OCI-LY1 (cell line): ENCODE measurements at regions not wholly inside any gene's neighbourhood (a gene's known extent, or its start where the extent isn't known, plus 50 kb on each side); places are given as distances from the start of the nearest gene placed in this dataset.

Source experiments
- H2AFZ ChIP-seq: fragments of 200-600 bp; sonication (generic), shearing (Covaris generic); 2 replicates; pipeline ENCODE4 v1.6.0; 2014; ENCODE audit warnings: antibody characterized with exemption, mild to moderate bottlenecking, low read length
- H3F3A ChIP-seq: fragments of 200-600 bp; sonication (generic), shearing (Covaris generic); 2 replicates; pipeline ENCODE4 v1.6.0; 2014; ENCODE audit warnings: mild to moderate bottlenecking, antibody characterized with exemption, low read length, moderate library complexity; ENCODE audit not compliant: insufficient read depth
- H3K27ac ChIP-seq: fragments of 200-600 bp; sonication (generic); 2 replicates; pipeline ENCODE4 v1.5.1; 2014; ENCODE audit warnings: low read length, mixed run types, mild to moderate bottlenecking, low read depth; ENCODE audit not compliant: poor library complexity, severe bottlenecking
- H3K27me3 ChIP-seq: fragments of 200-600 bp; sonication (generic); 2 replicates; pipeline ENCODE4 v1.6.0; 2014; ENCODE audit warnings: antibody characterized with exemption, mild to moderate bottlenecking, low read length, moderate library complexity; ENCODE audit not compliant: insufficient read depth
- H3K36me3 ChIP-seq: fragments of 200-600 bp; sonication (generic); 2 replicates; pipeline ENCODE4 v1.6.1; 2014; ENCODE audit warnings: mild to moderate bottlenecking, antibody characterized with exemption, low read length, moderate library complexity, mixed read lengths; ENCODE audit not compliant: insufficient read depth
- H3K4me1 ChIP-seq: fragments of 200-600 bp; sonication (generic); 2 replicates; pipeline ENCODE4 v1.5.1; 2014; ENCODE audit warnings: mild to moderate bottlenecking, low read length, moderate library complexity; ENCODE audit not compliant: insufficient read depth, severe bottlenecking
- H3K4me2 ChIP-seq: fragments of 200-600 bp; sonication (generic), shearing (Covaris generic); 2 replicates; pipeline ENCODE4 v1.6.1; 2014; ENCODE audit warnings: low read length
- H3K4me3 ChIP-seq: fragments of 200-600 bp; sonication (generic); 2 replicates; pipeline ENCODE4 v1.5.1; 2014; ENCODE audit warnings: low read length, low read depth, mild to moderate bottlenecking, mixed read lengths; ENCODE audit not compliant: poor library complexity, severe bottlenecking
- H3K79me2 ChIP-seq: fragments of 200-600 bp; shearing (Covaris generic); 2 replicates; pipeline ENCODE4 v1.6.1; 2016; ENCODE audit warnings: mixed run types, low read length, mixed read lengths; ENCODE audit not compliant: insufficient read depth
- H3K9ac ChIP-seq: fragments of 200-600 bp; sonication (generic), shearing (Covaris generic); 2 replicates; pipeline ENCODE4 v1.6.1; 2014; ENCODE audit warnings: mild to moderate bottlenecking, low read length, mixed read lengths
- H3K9me2 ChIP-seq: fragments of 200-600 bp; sonication (generic), shearing (Covaris generic); 2 replicates; pipeline ENCODE4 v1.6.1; 2014; ENCODE audit warnings: low read depth, mild to moderate bottlenecking, low read length, mixed read lengths
- H3K9me3 ChIP-seq: fragments of 200-600 bp; shearing (Covaris generic); 2 replicates; pipeline ENCODE4 v1.6.1; 2014; ENCODE audit warnings: low read length, mixed read lengths
- H4K20me1 ChIP-seq: fragments of 200-600 bp; sonication (generic), shearing (Covaris generic); 2 replicates; pipeline ENCODE4 v1.6.0; 2016; ENCODE audit warnings: mild to moderate bottlenecking, low read length; ENCODE audit not compliant: insufficient read depth
- EZH2 ChIP-seq: fragments of 200-600 bp; sonication (generic), shearing (Covaris generic); IDR thresholded peaks from 2 replicates; pipeline ENCODE4 v1.8.0; 2017; ENCODE audit warnings: borderline replicate concordance, mixed run types, mild to moderate bottlenecking, antibody characterized with exemption, low read length, moderate library complexity, mixed read lengths
- TF ChIP-seq, protein P1 (sequence below): fragments of 200-600 bp; sonication (generic), shearing (Covaris generic); IDR thresholded peaks from 2 replicates; pipeline ENCODE4 v1.5.1; 2017; ENCODE audit warnings: mild to moderate bottlenecking, antibody characterized with exemption, low read length, moderate library complexity, mixed read lengths

DNA sequence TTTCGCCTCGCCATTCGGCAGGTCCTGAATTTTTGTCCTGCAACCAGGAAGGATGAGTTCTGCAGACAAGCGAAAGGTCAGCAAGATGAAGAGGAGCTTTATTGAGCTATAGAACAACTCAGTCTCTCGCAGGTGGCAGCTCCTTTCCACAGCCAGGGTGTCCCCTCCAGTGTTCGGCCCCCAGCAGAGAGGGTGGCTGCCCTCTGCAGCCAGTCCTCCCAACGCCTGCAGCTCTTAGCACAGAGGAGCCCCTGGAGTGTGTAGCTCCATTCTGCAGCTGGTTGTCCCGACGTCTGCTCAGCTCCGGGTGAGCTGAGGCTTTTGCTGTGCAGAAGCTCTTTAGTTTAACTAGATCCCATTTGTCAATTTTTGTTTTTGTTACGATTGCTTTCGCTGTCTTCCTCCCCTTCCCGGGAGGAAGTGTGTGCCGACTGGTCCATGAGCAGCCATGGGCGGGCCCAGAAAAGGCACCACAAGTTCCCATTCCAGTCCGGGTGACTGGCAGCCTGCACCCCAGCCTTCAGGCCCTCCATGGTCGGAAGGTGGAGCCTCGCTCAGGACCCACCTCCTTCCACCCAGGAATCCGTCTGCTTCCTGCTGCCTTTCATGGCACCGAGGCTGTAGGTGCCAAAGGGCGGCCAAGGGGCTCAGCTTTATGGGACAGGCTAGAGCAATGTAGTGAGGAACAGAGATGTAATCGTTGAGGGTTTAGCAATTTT, 497.8 kb upstream of the CNTN4 start:
- H3K4me2 ChIP-seq: no peak overlapping the region
- no peak overlapping the region for H2AFZ ChIP-seq
- H3K9me2 ChIP-seq: no peaks in the 10 kb centered on the region
- H3K36me3 ChIP-seq: no peaks in the 10 kb centered on the region
- no peak overlapping the region for H3K27ac ChIP-seq
- H3K4me3 ChIP-seq: no peak overlapping the region
- H4K20me1 ChIP-seq: no peaks in the 10 kb centered on the region
- H3K9me3 ChIP-seq: no peaks in the 10 kb centered on the region
- no peaks in the 10 kb centered on the region for H3K4me1 ChIP-seq
- H3K9ac ChIP-seq: no peak overlapping the region
- H3K79me2 ChIP-seq: no peaks in the 10 kb centered on the region
- TF ChIP-seq EZH2: no peak
- TF ChIP-seq, protein P1, sequence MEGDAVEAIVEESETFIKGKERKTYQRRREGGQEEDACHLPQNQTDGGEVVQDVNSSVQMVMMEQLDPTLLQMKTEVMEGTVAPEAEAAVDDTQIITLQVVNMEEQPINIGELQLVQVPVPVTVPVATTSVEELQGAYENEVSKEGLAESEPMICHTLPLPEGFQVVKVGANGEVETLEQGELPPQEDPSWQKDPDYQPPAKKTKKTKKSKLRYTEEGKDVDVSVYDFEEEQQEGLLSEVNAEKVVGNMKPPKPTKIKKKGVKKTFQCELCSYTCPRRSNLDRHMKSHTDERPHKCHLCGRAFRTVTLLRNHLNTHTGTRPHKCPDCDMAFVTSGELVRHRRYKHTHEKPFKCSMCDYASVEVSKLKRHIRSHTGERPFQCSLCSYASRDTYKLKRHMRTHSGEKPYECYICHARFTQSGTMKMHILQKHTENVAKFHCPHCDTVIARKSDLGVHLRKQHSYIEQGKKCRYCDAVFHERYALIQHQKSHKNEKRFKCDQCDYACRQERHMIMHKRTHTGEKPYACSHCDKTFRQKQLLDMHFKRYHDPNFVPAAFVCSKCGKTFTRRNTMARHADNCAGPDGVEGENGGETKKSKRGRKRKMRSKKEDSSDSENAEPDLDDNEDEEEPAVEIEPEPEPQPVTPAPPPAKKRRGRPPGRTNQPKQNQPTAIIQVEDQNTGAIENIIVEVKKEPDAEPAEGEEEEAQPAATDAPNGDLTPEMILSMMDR: no peak
- H3K27me3 ChIP-seq: no peaks in the 10 kb centered on the region
- no peaks in the 10 kb centered on the region for H3F3A ChIP-seq

GRCh38 chr3:1609416-1609815, 489.2 kb upstream of the CNTN4 start:
- TF ChIP-seq EZH2: no peak
- TF ChIP-seq, protein P1: no peak
- Histone ChIP-seq H3K4me2 (no peak overlapping the region), H3K9ac (no peak overlapping the region), H3K36me3 (no peaks in the 10 kb centered on the region), H2AFZ (no peak overlapping the region), H3K4me3 (no peak overlapping the region), H3K27ac (no peak overlapping the region), H4K20me1 (no peaks in the 10 kb centered on the region), H3K9me3 (no peaks in the 10 kb centered on the region), H3F3A (no peaks in the 10 kb centered on the region), H3K79me2 (no peaks in the 10 kb centered on the region), H3K4me1 (no peaks in the 10 kb centered on the region), H3K27me3 (no peaks in the 10 kb centered on the region), H3K9me2 (no peaks in the 10 kb centered on the region)

GRCh38 chr3:1611824-1612223, 486.8 kb upstream of the CNTN4 start:
- Histone ChIP-seq H3K4me1 (no peaks in the 10 kb centered on the region), H3K4me2 (no peak overlapping the region), H3K9me3 (no peaks in the 10 kb centered on the region), H3K36me3 (no peaks in the 10 kb centered on the region), H3F3A (no peaks in the 10 kb centered on the region), H3K9ac (no peak overlapping the region), H2AFZ (no peak overlapping the region), H3K9me2 (no peaks in the 10 kb centered on the region), H3K79me2 (no peaks in the 10 kb centered on the region), H4K20me1 (no peaks in the 10 kb centered on the region), H3K27ac (no peak overlapping the region), H3K27me3 (no peaks in the 10 kb centered on the region), H3K4me3 (no peak overlapping the region)
- TF ChIP-seq, protein P1: peak; percentile 16; the same call in 1 of the 2 replicates
- TF ChIP-seq EZH2: no peak
